WTC11 (cell line): ENCODE measurements at regions not wholly inside any gene's neighbourhood (a gene's known extent, or its start where the extent isn't known, plus 50 kb on each side); places are given as distances from the start of the nearest gene placed in this dataset.

ENCODE experiments used
- ATF1 ChIP-seq: sonication (generic); formaldehyde crosslinking; IDR thresholded peaks from 2 replicates; pipeline ENCODE4 v1.8.1; 2023; ENCODE audit warnings: mild to moderate bottlenecking, moderate library complexity, missing genetic modification reagents
- ATF3 ChIP-seq: sonication (generic); formaldehyde crosslinking; conservative IDR thresholded peaks from 2 replicates; pipeline ENCODE4 v1.8.1; 2022; ENCODE audit warnings: mild to moderate bottlenecking, missing genetic modification reagents
- CTCF ChIP-seq: fragments of 200-600 bp; IDR thresholded peaks from 2 replicates; pipeline ENCODE4 v1.8.0; 2022; ENCODE audit warnings: antibody characterized with exemption
- FOXJ3 ChIP-seq: sonication (generic); formaldehyde crosslinking; IDR thresholded peaks from 2 replicates; pipeline ENCODE4 v1.9.0; 2021; ENCODE audit warnings: missing genetic modification reagents, mild to moderate bottlenecking, borderline replicate concordance
- FOXP1 ChIP-seq: sonication (generic); formaldehyde crosslinking; IDR thresholded peaks from 2 replicates; pipeline ENCODE4 v1.8.0; 2022; ENCODE audit warnings: missing genetic modification reagents, mild to moderate bottlenecking, moderate library complexity, borderline replicate concordance
- MAX ChIP-seq: sonication (generic); formaldehyde crosslinking; IDR thresholded peaks from 2 replicates; pipeline ENCODE4 v1.8.0; 2022; ENCODE audit warnings: mild to moderate bottlenecking, missing genetic modification reagents
- NR3C1 ChIP-seq: sonication (generic); formaldehyde crosslinking; conservative IDR thresholded peaks from 2 replicates; pipeline ENCODE4 v1.8.1; 2023; ENCODE audit warnings: low read depth, mild to moderate bottlenecking, missing genetic modification reagents
- RELA ChIP-seq: sonication (generic); formaldehyde crosslinking; IDR thresholded peaks from 2 replicates; pipeline ENCODE4 v1.8.1; 2022; ENCODE audit warnings: missing genetic modification reagents, mild to moderate bottlenecking, borderline replicate concordance
- SMAD3 ChIP-seq: sonication (generic); formaldehyde crosslinking; IDR thresholded peaks from 2 replicates; pipeline ENCODE4 v1.8.0; 2022; ENCODE audit warnings: missing genetic modification reagents, mild to moderate bottlenecking, borderline replicate concordance
- SP1 ChIP-seq: sonication (generic); formaldehyde crosslinking; conservative IDR thresholded peaks from 2 replicates; pipeline ENCODE4 v1.8.1; 2022; ENCODE audit warnings: missing genetic modification reagents
- STAT6 ChIP-seq: sonication (generic); formaldehyde crosslinking; conservative IDR thresholded peaks from 2 replicates; pipeline ENCODE4 v1.8.1; 2023; ENCODE audit warnings: mild to moderate bottlenecking, low read depth, missing genetic modification reagents, moderate library complexity
- ZNF263 ChIP-seq: sonication (generic); formaldehyde crosslinking; IDR thresholded peaks from 2 replicates; pipeline ENCODE4 v1.8.1; 2022; ENCODE audit warnings: low read depth, mild to moderate bottlenecking, moderate library complexity, missing genetic modification reagents
- TF ChIP-seq, protein P1 (sequence below): sonication (generic); formaldehyde crosslinking; IDR thresholded peaks from 2 replicates; pipeline ENCODE4 v1.8.1; 2022; ENCODE audit warnings: mild to moderate bottlenecking, moderate library complexity, missing genetic modification reagents

DNA sequence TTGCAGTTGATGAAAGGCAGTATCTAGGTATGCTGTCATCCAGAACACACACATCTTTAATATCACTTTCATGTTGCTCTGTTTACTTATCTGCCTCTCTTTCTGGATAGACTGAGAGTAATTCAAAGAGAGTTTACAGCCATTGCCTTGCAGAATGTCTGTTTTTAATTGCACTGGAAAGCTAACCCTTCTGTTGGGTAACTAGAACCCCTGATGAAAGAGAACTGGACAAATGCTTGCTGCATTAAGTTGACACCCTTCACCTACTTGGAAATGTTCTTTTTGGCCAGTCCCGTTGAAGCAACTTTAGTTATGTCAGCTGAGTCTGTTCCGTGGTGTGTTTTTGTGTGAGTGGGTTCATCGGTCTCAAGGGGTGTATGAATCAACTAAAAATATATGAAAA lies 383.8 kb upstream of the CITED2 start:
- TF ChIP-seq FOXJ3 (no peak), CTCF (no peak), NR3C1 (CRISPR knock-in tag) (no peak), RELA (CRISPR knock-in tag) (no peak), ATF1 (CRISPR knock-in tag) (no peak), SMAD3 (CRISPR knock-in tag) (no peak), MAX (CRISPR knock-in tag) (no peak), STAT6 (CRISPR knock-in tag) (no peak), SP1 (CRISPR knock-in tag) (no peak), ATF3 (CRISPR knock-in tag) (no peak), ZNF263 (no peak), FOXP1 (CRISPR knock-in tag) (no peak)
- TF ChIP-seq, protein P1, sequence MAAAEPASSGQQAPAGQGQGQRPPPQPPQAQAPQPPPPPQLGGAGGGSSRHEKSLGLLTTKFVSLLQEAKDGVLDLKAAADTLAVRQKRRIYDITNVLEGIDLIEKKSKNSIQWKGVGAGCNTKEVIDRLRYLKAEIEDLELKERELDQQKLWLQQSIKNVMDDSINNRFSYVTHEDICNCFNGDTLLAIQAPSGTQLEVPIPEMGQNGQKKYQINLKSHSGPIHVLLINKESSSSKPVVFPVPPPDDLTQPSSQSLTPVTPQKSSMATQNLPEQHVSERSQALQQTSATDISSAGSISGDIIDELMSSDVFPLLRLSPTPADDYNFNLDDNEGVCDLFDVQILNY (CRISPR knock-in tag), result no peak
